Osteocyte (in vitro differentiated cells): ENCODE measurements at regions not wholly inside any gene's neighbourhood (a gene's known extent, or its start where the extent isn't known, plus 50 kb on each side); places are given as distances from the start of the nearest gene placed in this dataset.

ENCODE experiments used
- DNase-seq: peaks from one replicate; pipeline ENCODE4 v3.0.0; 2021; ENCODE audit warnings: mixed read lengths; ENCODE audit not compliant: unreplicated experiment; ENCODE audit errors: extremely low spot score
- H3K27ac Mint-ChIP-seq: one replicate; pipeline ENCODE4 v1.8.0; 2021; ENCODE audit warnings: mild to moderate bottlenecking, mixed read lengths; ENCODE audit not compliant: unreplicated experiment
- H3K27me3 Mint-ChIP-seq: one replicate; pipeline ENCODE4 v1.8.0; 2021; ENCODE audit warnings: mixed read lengths; ENCODE audit not compliant: unreplicated experiment
- H3K36me3 Mint-ChIP-seq: one replicate; pipeline ENCODE4 v1.8.0; 2021; ENCODE audit warnings: mixed read lengths; ENCODE audit not compliant: unreplicated experiment
- H3K4me1 Mint-ChIP-seq: one replicate; pipeline ENCODE4 v1.8.0; 2021; ENCODE audit warnings: mixed read lengths; ENCODE audit not compliant: unreplicated experiment
- H3K4me3 Mint-ChIP-seq: one replicate; pipeline ENCODE4 v1.8.0; 2021; ENCODE audit warnings: mild to moderate bottlenecking, moderate library complexity, mixed read lengths; ENCODE audit not compliant: unreplicated experiment
- H3K9me3 Mint-ChIP-seq: one replicate; pipeline ENCODE4 v1.8.0; 2021; ENCODE audit warnings: mixed read lengths; ENCODE audit not compliant: unreplicated experiment
- CTCF ChIP-seq: fragments of 200-600 bp; sonication (generic); IDR thresholded peaks from 2 replicates; pipeline ENCODE4 v1.5.0; 2021; ENCODE audit warnings: antibody characterized with exemption, mild to moderate bottlenecking, moderate library complexity

GRCh38 chr22:23392420-23393121, 187.5 kb downstream of the IGLL1 start:
- Mint-ChIP-seq H3K36me3 (no peaks in the 10 kb centered on the region), H3K9me3 (no peaks in the 10 kb centered on the region), H3K4me1 (no peaks in the 10 kb centered on the region), H3K27ac (no peak overlapping the region), H3K27me3 (no peaks in the 10 kb centered on the region), H3K4me3 (no peak overlapping the region)
- TF ChIP-seq CTCF, result no peak
- DNase-seq, result no peak

- Mint-ChIP-seq H3K9me3 (no peaks in the 10 kb centered on the region), H3K27me3 (no peaks in the 10 kb centered on the region), H3K4me3 (no peak overlapping the region), H3K36me3 (no peaks in the 10 kb centered on the region), H3K27ac (no peak overlapping the region), H3K4me1 (no peaks in the 10 kb centered on the region)
- no peak for TF ChIP-seq CTCF
- DNase-seq, result no peak
Measured at GRCh38 chr22:23391022-23391421, 189.1 kb downstream of the IGLL1 start.

- no peak overlapping the region for H3K27ac Mint-ChIP-seq
Measured at GRCh38 chr22:23389271-23390071, 190.6 kb downstream of the IGLL1 start.

GRCh38 chr22:23388517-23388890, 191.6 kb downstream of the IGLL1 start:
- Mint-ChIP-seq H3K27me3 (no peaks in the 10 kb centered on the region), H3K4me1 (peaks cover 7% of the 10 kb centered on the region), H3K9me3 (no peaks in the 10 kb centered on the region), H3K4me3 (no peak overlapping the region), H3K36me3 (no peaks in the 10 kb centered on the region), H3K27ac (no peak overlapping the region)
- no peak for TF ChIP-seq CTCF
- no peak for DNase-seq

More at GRCh38 chr22:23389271-23390071, 190.6 kb downstream of the IGLL1 start:
- H3K9me3 Mint-ChIP-seq, result no peaks in the 10 kb centered on the region
- H3K36me3 Mint-ChIP-seq, result no peaks in the 10 kb centered on the region
- H3K4me1 Mint-ChIP-seq, result peaks cover 2% of the 10 kb centered on the region
- no peaks in the 10 kb centered on the region for H3K27me3 Mint-ChIP-seq
- no peak for DNase-seq
- no peak overlapping the region for H3K4me3 Mint-ChIP-seq
- no peak for TF ChIP-seq CTCF

- Mint-ChIP-seq H3K4me3 (no peak overlapping the region), H3K27me3 (no peaks in the 10 kb centered on the region), H3K36me3 (no peaks in the 10 kb centered on the region), H3K4me1 (peaks cover 8% of the 10 kb centered on the region), H3K27ac (no peak overlapping the region), H3K9me3 (no peaks in the 10 kb centered on the region)
- TF ChIP-seq CTCF, result no peak
- no peak for DNase-seq
Measured at GRCh38 chr22:23387827-23388516, 192.1 kb downstream of the IGLL1 start.
